ENCODE measurements at regions not wholly inside any gene's neighbourhood (a gene's known extent, or its start where the extent isn't known, plus 50 kb on each side); places are given as distances from the start of the nearest gene placed in this dataset.
A peak's percentile ranks its signal among the peaks of the same experiment; 100 is the strongest.
"Not testable (repeated sequence)": the region's sequence is repeated elsewhere in the genome, so short reads cannot be mapped to it uniquely, and the experiment has no call there.

DNA sequence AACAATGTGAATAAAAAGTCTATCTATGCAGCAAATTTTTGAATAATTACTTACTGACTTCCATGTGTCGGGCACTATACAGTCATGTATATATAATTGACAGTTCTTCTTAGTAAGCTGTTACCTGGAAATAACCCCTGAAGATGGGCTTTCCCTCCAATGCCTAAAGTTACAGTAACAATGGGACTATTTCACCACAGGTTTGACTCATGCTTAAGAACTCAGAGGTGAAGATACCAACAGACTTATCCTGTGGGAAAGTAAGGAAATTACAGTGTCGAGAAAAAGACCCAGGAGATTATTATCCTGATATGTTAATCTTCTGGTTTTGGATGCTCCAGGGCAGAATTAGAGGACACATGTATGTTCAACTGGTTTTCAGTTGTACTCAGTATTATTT is 601.5 kb upstream of the SOX9 start:
- no peak for DNase-seq

DNA sequence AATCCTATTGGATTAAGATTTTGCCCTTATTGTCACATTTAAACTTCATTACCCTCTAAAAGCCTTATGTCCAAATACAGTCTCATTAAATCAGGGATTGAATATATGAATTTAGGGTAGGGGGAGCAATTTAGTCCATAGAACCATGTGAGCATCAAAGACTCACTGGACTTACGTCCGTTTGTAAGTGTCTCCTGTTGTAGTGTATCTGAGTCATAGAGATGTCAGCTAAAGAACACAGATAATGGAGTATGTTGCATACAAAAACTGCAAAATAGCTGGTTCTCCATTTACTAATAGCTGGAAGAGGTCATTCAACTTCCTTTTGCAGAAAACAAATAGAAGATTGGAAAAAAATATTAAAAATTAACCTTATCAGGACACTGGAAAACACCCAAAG is 599.1 kb upstream of the SOX9 start:
- no peak for DNase-seq

DNA sequence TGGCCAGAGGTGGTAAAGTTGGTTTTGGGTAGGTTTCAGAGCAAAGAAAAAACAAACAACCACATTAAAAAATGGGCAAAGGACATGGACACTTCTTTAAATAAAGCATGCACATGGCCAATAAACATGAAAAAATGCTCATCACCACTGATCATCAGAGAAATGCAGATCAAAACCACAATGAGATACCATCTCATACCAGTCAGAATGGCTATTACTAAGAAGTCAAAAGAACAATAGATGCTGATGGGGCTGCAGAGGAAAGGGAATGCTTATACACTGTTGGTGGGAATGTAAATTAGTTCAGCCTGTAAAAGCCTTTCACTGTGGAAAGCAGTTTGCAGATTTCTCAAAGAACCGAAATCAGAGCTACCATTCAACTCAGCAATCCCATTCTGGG is 598.4 kb upstream of the SOX9 start:
- no peak for DNase-seq

GRCh38 chr17:71527311-71527710 is 593.5 kb upstream of the SOX9 start:
- no peak for DNase-seq

GRCh38 chr17:71528210-71528609 is 592.6 kb upstream of the SOX9 start:
- DNase-seq, result no peak

DNA sequence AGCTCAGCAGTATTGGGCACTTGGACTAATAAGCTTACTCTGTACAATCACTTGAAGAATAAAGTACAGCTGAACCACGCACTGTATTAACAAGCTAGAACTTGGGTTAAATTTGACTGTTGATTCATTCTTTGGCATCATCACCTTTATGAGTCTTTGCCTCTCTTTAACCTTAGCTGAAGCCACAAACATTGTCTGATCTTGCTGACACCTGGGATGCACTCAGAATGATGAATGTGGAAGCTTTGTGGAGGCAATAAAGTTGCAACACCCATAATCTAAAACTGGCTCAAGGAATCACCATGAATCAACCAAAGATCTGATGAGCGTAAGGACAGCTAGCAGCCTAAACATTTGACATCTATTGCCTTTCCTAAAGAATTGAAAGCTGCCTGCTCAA is 590.6 kb upstream of the SOX9 start:
- DNase-seq, result no peak

GRCh38 chr17:71535321-71535720 is 585.5 kb upstream of the SOX9 start:
- no peak for DNase-seq

DNA sequence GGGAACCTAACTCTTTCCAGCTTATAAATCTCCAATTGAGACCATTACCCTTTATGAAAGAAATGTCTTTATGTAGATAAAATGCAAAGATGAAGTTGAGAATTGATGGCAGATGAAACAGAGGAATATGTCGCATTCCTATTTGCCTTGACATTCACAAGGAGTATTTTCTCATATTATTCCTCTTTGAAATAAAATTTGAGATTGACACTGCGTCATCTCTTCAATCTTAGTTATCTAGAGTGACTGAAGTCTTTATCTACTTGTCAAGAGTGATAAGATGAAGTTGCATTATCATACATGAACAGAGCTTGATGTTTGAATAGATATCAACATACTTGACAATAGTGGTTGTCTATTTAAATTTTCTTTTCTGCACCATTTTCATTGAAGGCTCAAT is 574.4 kb upstream of the SOX9 start:
- DNase-seq, result no peak

DNA sequence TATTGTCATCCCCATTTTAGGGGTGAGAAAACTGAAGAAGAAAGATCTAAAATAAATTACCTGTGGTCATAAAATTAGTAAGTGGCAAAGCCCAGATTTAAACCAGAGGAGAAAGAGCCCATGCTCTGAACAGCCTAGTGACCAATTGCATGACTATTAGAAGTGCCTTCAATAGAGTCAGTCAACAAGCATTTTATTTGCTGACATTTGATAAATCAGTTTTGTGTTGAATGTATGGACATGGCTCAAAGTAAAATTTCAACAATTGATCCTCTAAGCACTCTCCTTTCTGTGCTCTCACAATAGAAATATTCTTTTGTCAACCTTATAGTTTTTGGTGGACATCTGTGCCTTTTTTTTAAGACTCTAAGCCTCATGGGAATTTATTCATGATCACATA is 572.9 kb upstream of the SOX9 start:
- no peak for DNase-seq

DNA sequence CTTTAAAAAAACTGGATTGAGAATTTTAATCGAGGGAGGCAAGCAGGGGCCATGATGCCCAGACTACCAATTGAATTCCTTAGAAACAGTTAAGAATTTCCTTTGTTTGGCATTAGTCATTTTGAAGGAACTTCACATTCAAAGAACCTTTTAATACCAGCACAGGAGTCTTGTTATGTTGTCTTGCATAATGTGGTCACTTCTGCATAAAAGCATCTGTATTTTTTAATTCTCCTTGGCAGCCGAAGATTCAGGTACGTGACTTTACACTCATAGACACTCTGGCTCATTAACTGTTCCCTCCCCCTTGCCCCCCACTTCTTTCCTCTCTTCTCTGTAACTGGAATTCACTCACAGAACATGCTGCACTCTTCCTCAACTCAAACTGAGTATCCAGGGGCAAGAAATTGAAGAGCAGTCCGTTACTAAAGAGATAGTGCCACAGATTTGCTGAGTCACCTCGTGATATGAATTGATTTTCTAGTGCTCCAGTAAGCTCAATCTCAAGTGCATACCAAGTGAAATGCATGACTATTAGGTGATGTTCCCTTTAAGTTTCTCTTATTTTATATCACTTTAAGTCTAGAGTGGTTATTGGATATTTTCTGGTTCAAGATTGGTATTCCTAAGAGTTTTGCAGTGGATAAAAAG is 572.2 kb upstream of the SOX9 start:
- DNase-seq, result no peak

DNA sequence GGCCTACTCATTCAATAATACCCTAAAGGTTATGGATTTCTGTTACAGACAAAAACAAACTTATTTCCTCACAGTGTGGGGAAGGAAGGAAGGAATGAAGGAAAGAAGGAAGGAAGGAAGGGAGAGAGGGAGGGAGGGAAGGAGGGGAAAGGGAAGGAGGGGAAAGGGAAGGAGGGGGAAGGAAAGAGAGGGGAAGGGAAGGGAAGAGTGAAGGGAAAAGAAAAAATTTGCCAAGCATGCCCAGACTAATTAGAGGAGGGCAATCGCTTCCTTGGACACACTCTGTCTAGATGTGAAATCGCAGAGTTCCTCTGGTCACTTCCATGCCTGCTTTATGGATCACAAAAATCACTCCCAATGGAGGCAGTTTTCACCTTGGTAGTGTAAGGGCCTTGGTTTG is 570.1 kb upstream of the SOX9 start:
- no peak for DNase-seq

DNA sequence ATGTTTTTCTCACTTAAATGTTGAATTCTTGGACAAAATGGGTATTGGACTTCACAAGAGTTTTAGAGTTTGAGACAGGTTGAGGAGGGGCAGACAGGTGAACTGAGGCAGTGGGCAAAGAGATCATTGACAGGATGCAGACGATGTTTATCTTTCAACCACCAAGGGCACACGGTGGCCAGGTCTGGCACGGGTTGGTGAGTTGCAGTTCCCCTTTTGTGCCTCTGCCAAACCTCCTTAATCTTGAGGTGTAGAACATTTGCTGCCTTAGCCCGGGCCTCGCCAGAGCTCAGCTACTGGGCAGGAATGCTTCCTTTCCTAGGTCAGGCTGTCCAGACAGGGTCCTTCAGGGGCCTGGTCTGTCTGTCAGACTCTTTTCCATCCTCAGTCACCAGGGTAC is 567.4 kb upstream of the SOX9 start:
- DNase-seq, result no peak

DNA sequence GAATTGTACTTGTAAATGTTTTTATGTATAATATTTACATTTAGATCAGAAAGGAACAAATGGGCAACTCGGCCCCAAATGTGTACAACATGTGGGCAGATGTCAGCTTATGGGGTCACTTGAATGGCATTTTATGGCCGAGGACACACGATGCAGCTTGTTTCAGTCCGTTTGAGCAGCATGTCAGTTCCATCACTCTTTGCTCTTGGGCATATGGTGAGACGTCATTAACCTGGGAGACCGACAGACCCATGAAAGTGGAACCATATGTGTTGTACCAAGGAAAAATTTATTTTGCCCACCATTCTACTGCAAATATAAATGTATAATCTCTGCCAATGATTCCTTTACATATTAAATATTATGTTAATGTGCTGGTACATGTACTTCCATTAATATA is 561.9 kb upstream of the SOX9 start:
- peak; percentile 33 for DNase-seq

DNA sequence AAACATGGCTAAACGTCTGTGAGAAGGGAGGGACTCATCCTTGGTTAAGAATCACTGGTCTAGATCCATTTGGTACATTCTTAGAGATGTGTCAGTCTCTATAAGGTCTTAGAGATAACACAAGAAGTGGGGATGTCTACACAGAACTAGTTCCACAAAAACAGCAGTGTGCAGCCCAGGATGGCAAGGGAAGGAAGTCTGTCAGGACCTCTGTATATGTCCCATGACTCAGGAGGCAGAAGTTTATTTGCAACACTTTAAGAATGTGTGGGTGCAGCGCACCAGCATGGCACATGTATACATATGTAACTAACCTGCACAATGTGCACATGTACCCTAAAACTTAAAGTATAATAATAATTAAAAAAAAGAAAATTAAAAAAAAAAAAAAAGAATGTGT is 548.5 kb upstream of the SOX9 start:
- no peak for DNase-seq

DNA sequence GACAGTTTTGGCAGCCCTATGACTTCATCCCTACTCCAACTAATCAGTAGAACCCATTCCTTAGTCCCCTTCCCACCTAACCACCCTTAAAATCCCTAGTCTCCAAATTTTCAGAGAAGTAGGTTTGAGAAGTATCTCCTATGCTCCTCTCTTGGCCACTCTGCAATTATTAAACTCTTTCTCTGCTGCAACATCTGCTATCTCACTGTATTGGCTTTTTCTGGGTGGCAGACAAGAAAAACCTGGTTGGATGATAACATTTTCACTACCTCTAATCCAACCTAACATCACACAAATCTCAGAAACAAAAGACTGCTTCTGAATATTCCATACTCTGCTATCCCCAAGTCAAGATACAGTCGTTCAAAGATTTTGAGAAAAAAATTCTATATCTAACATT is 542.4 kb upstream of the SOX9 start:
- no peak for DNase-seq

- DNase-seq, result no peak
Observed at GRCh38 chr17:71580220-71580619, 540.6 kb upstream of the SOX9 start.

GRCh38 chr17:71585540-71585939 is 535.3 kb upstream of the SOX9 start:
- no peak for DNase-seq

GRCh38 chr17:71592431-71592830 is 528.4 kb upstream of the SOX9 start:
- no peak for DNase-seq

DNA sequence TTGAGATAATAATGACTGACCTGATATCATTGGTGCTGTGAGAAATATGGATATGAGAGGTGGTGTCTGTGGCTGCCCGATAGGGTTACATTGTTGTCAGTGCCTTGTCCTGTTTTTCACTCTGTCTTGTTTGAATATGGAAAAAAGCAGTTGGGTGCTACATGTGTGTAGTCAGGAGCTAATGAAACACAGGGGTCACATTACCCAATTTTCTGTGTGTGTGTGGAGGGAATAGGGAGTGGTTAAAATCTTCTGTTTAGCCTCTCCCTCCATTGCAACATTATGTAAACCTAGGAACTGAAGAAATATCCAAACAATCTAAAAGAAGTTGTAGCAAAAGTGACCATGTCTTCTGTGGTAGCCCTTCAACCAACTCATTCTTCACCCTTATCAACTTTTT is 527.7 kb upstream of the SOX9 start:
- DNase-seq, result no peak

GRCh38 chr17:71599583-71599982 is 521.2 kb upstream of the SOX9 start:
- not testable (repeated sequence) for DNase-seq

DNA sequence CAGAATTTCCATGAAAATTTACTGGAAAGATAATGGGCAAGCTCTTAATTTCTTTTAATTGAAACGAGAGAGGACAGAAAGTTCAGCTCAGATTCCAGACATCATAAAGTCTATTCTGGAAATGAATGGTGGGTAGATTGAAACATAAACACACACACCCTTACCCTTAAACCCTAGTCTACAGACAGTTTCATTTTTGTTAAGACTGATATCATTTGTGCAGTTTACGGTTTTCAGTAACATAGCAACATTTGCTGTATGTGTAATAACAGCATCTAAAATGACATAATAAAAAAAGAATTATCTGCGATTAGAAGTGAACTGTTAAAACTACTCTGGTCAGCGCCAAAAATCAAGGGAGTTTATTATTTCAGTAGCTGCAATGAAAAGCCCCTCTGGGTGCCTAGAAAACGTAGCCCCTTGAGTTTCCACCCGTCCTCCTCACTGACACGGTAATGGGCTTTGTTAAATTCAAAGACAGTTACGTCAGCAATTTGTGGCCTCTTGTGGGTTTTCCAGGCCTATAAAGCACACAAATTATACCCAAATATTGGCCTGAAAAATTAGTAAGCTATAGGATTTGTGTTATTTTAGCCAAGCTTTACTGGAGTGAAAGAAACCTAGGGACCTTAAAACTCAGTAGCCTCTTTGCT is 520.6 kb upstream of the SOX9 start:
- DNase-seq, result no peak

- DNase-seq, result no peak
Observed at GRCh38 chr17:71601894-71602504, 518.8 kb upstream of the SOX9 start.

DNA sequence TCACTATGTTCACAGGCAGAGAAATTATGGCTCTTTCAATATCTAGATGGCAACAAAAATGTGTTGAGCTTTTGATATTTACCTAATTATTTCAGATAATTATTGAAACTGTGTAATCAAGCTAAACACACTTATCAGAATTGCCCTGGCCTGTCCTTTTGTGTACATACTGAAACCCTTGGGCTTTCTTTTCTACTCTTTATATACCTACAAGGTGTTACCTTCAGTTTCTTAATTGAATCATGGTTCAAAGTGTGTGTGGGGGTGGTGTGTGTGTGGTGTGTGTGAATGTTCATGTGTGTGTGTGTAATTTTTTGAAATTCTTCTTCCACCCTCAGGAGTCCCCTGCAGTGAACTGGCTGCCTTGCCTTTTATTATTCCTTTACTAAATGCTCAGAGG is 506.8 kb upstream of the SOX9 start:
- no peak for DNase-seq

GRCh38 chr17:71615820-71616219 is 505.0 kb upstream of the SOX9 start:
- DNase-seq, result no peak

GRCh38 chr17:71617767-71618166 is 503.1 kb upstream of the SOX9 start:
- DNase-seq, result not testable (repeated sequence)
